Gastroesophageal sphincter (tissue), 4 donors: ENCODE measurements at regions not wholly inside any gene's neighbourhood (a gene's known extent, or its start where the extent isn't known, plus 50 kb on each side); places are given as distances from the start of the nearest gene placed in this dataset.

Experiments
- ATAC-seq: fragments of 150-250 bp; one replicate; pipeline ENCODE4 v1.9.1; 2016; ENCODE audit warnings: mild to moderate bottlenecking, moderate library complexity
- H3K27ac ChIP-seq, 4 donors: fragments of 200-600 bp; sonication (generic) in 3 of 4; 1 replicate in 3 of 4; 2 replicates in 1 of 4; pipeline ENCODE4 v1.5.1; 2016 to 2019
- H3K27me3 ChIP-seq: fragments of 200-600 bp; sonication (generic); one replicate; pipeline ENCODE4 v1.5.1; 2019
- H3K36me3 ChIP-seq, 2 donors: fragments of 200-600 bp; sonication (generic); one replicate each; pipeline ENCODE4 v1.5.1; 2019; ENCODE audit warnings: control low read depth in 1 of 2
- H3K4me1 ChIP-seq, 3 donors: fragments of 200-600 bp; sonication (generic); 1 replicate in 2 of 3; 2 replicates in 1 of 3; pipeline ENCODE4 v1.5.1; 2016 to 2019; ENCODE audit warnings: control low read depth in 2 of 3
- H3K4me3 ChIP-seq, 2 donors: fragments of 200-600 bp; sonication (generic); one replicate each; pipeline ENCODE4 v1.5.1; 2019; ENCODE audit warnings: mild to moderate bottlenecking in 1 of 2, moderate library complexity in 1 of 2
- H3K9me3 ChIP-seq, 3 donors: fragments of 200-600 bp; sonication (generic); one replicate each; pipeline ENCODE4 v1.5.1; 2017 to 2019; ENCODE audit warnings: control low read depth in 2 of 3
- CTCF ChIP-seq, 4 experiments: fragments of 200-600 bp in 2 of 4; fragments of 450-650 bp in 2 of 4; sonication (generic) in 1 of 4; IDR thresholded peaks; one replicate each; pipeline ENCODE4 v1.5.1; 2017 to 2019; ENCODE audit warnings: antibody characterized with exemption in 4 of 4, mild to moderate bottlenecking in 2 of 4, moderate library complexity in 2 of 4
- EP300 ChIP-seq: sonication (generic); formaldehyde crosslinking; IDR thresholded peaks from one replicate; pipeline ENCODE4 v1.6.1; 2017; ENCODE audit warnings: antibody characterized with exemption, mild to moderate bottlenecking
- POLR2A ChIP-seq, 2 donors: fragments of 450-650 bp; IDR thresholded peaks; one replicate each; pipeline ENCODE4 v1.6.1; 2017; ENCODE audit warnings: antibody characterized with exemption in 2 of 2, mild to moderate bottlenecking in 2 of 2, moderate library complexity in 1 of 2
- POLR2AphosphoS5 ChIP-seq: sonication (generic); formaldehyde crosslinking; IDR thresholded peaks from one replicate; pipeline ENCODE4 v1.6.1; 2017; ENCODE audit warnings: antibody characterized with exemption
- WGBS, 2 donors: methylation state at CpG; one replicate each; pipeline ENCODE4 v1.1.5; 2018; ENCODE audit warnings: low coverage in 1 of 2; 5-methylcytosine and 5-hydroxymethylcytosine counted together

- Histone ChIP-seq H3K4me3 (no peak overlapping the region), H3K27me3 (peaks cover 8% of the 10 kb centered on the region), H3K9me3 (no peaks in the 10 kb centered on the region), H3K36me3 (no peaks in the 10 kb centered on the region), H3K27ac (no peak overlapping the region), H3K4me1 (no peaks in the 10 kb centered on the region)
- no peak for ATAC-seq
- WGBS, 2 donors = 97% methylated on average over 6 of the region's 31 CpGs; no CpG with 5 or more reads in 1 of the 2 donors
- no peak for TF ChIP-seq POLR2A (IDR thresholded peaks at IDR 0.05)
- no peak for TF ChIP-seq POLR2AphosphoS5
- TF ChIP-seq CTCF (IDR thresholded peaks at IDR 0.05) = no peak
- TF ChIP-seq EP300 = no peak
Observed at GRCh38 chr11:70737816-70738630, 339.7 kb downstream of the CTTN start.

- no peaks in the 10 kb centered on the region for H3K36me3 ChIP-seq
- no peak overlapping the region for H3K27ac ChIP-seq
- no peak for TF ChIP-seq CTCF (IDR thresholded peaks at IDR 0.05)
- TF ChIP-seq POLR2AphosphoS5 = no peak
- TF ChIP-seq POLR2A (IDR thresholded peaks at IDR 0.05) = no peak
- no peak for TF ChIP-seq EP300
- peaks cover 13% of the 10 kb centered on the region for H3K27me3 ChIP-seq
- no peaks in the 10 kb centered on the region for H3K4me1 ChIP-seq
- WGBS, 2 donors = 100% methylated on average over 1 of the region's 12 CpGs; no CpG with 5 or more reads in 1 of the 2 donors
- H3K9me3 ChIP-seq = no peaks in the 10 kb centered on the region
- H3K4me3 ChIP-seq = no peak overlapping the region
- ATAC-seq = no peak
Observed at GRCh38 chr11:70738661-70739060, 340.3 kb downstream of the CTTN start.

GRCh38 chr11:70739091-70739490 is 340.8 kb downstream of the CTTN start:
- Histone ChIP-seq H3K9me3 (no peaks in the 10 kb centered on the region), H3K27ac (no peak overlapping the region), H3K27me3 (peaks cover 17% of the 10 kb centered on the region), H3K4me1 (no peaks in the 10 kb centered on the region), H3K4me3 (no peak overlapping the region), H3K36me3 (no peaks in the 10 kb centered on the region)
- 67 to 100% methylated on average over 1 of the region's 8 CpGs for WGBS, 2 donors
- TF ChIP-seq EP300 (no peak), POLR2AphosphoS5 (no peak), CTCF (IDR thresholded peaks at IDR 0.05) (no peak), POLR2A (IDR thresholded peaks at IDR 0.05) (no peak)
- ATAC-seq = no peak

- Histone ChIP-seq H3K9me3 (no peaks in the 10 kb centered on the region), H3K27me3 (peaks cover 26% of the 10 kb centered on the region), H3K27ac (no peak overlapping the region), H3K4me1 (no peaks in the 10 kb centered on the region), H3K4me3 (no peak overlapping the region), H3K36me3 (no peaks in the 10 kb centered on the region)
- WGBS, 2 donors = 39 to 60% methylated on average over 1 to 7 of the region's 20 CpGs
- TF ChIP-seq POLR2A (IDR thresholded peaks at IDR 0.05) (no peak), CTCF (IDR thresholded peaks at IDR 0.05) (no peak), EP300 (no peak), POLR2AphosphoS5 (no peak)
- ATAC-seq = no peak
Observed at GRCh38 chr11:70739811-70740487, 341.6 kb downstream of the CTTN start.
